HPDE6-E6E7 (cell line): ENCODE measurements at regions not wholly inside any gene's neighbourhood (a gene's known extent, or its start where the extent isn't known, plus 50 kb on each side); places are given as distances from the start of the nearest gene placed in this dataset.

Experiments
- DNase-seq: peaks from one replicate; pipeline ENCODE4 v3.0.0; 2011; ENCODE audit warnings: missing footprints; ENCODE audit errors: extremely low spot score

GRCh38 chr7:81648716-81649115 lies 121.1 kb downstream of the HGF start:
- no peak for DNase-seq

GRCh38 chr7:81645435-81645834 lies 124.4 kb downstream of the HGF start:
- DNase-seq, result no peak

- DNase-seq, result no peak
Observed at GRCh38 chr7:81641873-81642272, 128.0 kb downstream of the HGF start.

- DNase-seq, result no peak
Observed at GRCh38 chr7:81638198-81638597, 131.6 kb downstream of the HGF start.

- DNase-seq, result no peak
Observed at GRCh38 chr7:81637534-81637933, 132.3 kb downstream of the HGF start.

GRCh38 chr7:81632418-81632817 lies 137.4 kb downstream of the HGF start:
- peak; percentile 6 for DNase-seq

- DNase-seq, result no peak
Observed at GRCh38 chr7:81630600-81630999, 139.2 kb downstream of the HGF start.

GRCh38 chr7:81629702-81630101 lies 140.1 kb downstream of the HGF start:
- no peak for DNase-seq

- no peak for DNase-seq
Observed at GRCh38 chr7:81628951-81629350, 140.9 kb downstream of the HGF start.

GRCh38 chr7:81627536-81628287 lies 142.1 kb downstream of the HGF start:
- peak; percentile 9 for DNase-seq

GRCh38 chr7:81626008-81626407 lies 143.8 kb downstream of the HGF start:
- no peak for DNase-seq

- no peak for DNase-seq
Observed at GRCh38 chr7:81624650-81625631, 144.9 kb downstream of the HGF start.

GRCh38 chr7:81624021-81624592 lies 145.7 kb downstream of the HGF start:
- no peak for DNase-seq

GRCh38 chr7:81623251-81623855 lies 146.5 kb downstream of the HGF start:
- no peak for DNase-seq

GRCh38 chr7:81621893-81622292 lies 148.0 kb downstream of the HGF start:
- no peak for DNase-seq

- DNase-seq, result peak; percentile 35
Observed at GRCh38 chr7:81618396-81619014, 151.3 kb downstream of the HGF start.

- DNase-seq, result peak; percentile 3
Observed at GRCh38 chr7:81616951-81617350, 152.9 kb downstream of the HGF start.

- no peak for DNase-seq
Observed at GRCh38 chr7:81611805-81612204, 158.0 kb downstream of the HGF start.

GRCh38 chr7:81611040-81611439 lies 158.8 kb downstream of the HGF start:
- no peak for DNase-seq

GRCh38 chr7:81608748-81609382 lies 161.0 kb downstream of the HGF start:
- no peak for DNase-seq

- no peak for DNase-seq
Observed at GRCh38 chr7:81607987-81608386, 161.9 kb downstream of the HGF start.
